ENCODE measurements at regions not wholly inside any gene's neighbourhood (a gene's known extent, or its start where the extent isn't known, plus 50 kb on each side); places are given as distances from the start of the nearest gene placed in this dataset.
"Not testable (repeated sequence)": the region's sequence is repeated elsewhere in the genome, so short reads cannot be mapped to it uniquely, and the experiment has no call there.

- no peak for DNase-seq (ENCODE audit: low spot score)
These were observed 1862.4 kb upstream of the ACO1 start for GRCh38 chr9:30522061-30522460.

DNA sequence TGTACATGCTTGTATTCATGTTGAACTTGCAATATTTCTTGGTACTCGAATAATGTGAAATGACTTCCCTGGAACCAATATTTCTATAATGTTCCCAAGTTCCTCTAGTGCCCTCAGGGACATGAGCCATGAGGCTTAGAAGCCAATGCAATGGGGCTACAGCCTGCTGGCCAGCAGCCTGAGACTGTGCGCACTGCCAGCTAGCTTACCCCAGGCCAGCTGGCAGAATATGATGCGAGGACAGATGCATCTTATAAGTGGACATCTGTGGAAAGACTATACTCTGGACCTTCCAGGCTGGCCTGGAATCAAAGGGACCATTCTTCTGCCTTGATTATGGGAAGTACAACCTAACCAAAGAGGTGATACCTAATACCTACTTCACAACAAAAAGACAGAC lies 1862.0 kb upstream of the ACO1 start:
- no peak for DNase-seq (ENCODE audit: low spot score)

GRCh38 chr9:30524311-30524710 lies 1860.1 kb upstream of the ACO1 start:
- no peak for DNase-seq (ENCODE audit: low spot score)

DNA sequence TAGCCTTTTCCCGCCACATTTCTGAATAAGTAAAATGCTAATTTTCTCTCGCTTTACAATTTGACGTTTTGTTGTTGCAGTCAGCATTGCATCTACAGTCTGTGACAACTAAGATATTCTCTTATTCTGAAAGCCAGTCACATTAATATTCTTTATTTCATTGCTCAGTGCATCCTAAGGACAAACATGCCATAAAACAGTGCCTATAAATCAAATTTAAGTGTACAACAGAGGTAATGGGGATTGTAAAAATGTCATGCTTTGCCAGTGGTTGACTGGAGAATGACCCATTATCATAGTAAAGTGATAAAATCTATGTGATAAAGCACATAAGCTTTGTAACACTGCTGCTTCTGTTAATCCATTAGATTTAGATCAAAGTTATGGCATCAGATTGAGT lies 1850.0 kb upstream of the ACO1 start:
- DNase-seq (ENCODE audit: low spot score): no peak

- no peak for DNase-seq (ENCODE audit: low spot score)
These were observed 1849.5 kb upstream of the ACO1 start for GRCh38 chr9:30534896-30535295.

GRCh38 chr9:30536494-30536893 lies 1847.9 kb upstream of the ACO1 start:
- DNase-seq (ENCODE audit: low spot score): no peak

- DNase-seq (ENCODE audit: low spot score): not testable (repeated sequence)
These were observed 1844.7 kb upstream of the ACO1 start for GRCh38 chr9:30539696-30540095.

DNA sequence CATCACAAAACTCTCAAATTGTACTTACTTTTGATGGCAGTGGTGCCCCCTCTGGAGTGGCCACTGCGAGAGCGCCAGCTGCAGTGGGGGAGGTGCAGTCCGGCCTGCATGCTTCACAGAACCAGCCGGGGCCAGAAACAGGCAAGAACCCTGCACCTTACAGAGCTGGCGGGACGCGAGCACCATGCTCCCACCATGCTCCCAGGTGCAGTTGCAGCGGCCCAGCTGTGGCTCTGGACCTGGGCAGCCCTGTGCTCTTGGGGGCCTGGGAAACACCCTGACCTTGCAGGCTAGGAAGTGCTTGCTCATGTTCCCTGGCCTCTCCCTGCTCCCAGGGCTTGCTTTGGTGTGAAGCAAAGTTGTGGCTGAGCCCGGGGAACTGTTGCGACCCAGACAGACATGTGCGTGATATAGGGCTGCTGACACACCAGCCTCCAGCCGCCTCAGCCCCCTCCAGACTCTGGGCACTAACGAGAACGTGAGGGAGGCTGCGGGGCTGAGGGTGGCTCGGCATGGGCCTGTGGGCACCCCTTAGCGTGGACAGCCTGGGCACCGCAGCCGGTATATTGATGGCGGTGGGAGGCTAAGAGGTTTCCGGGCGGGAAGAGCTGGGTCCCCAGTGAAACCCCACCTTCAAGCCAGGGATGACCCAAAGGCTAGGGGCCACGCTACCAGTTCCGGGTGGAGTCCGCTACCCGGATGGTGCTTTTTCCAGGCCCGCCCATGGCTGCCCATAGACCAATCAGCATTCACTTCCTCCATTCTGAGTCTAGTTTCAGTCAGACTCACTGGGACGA lies 1809.9 kb upstream of the ACO1 start:
- no peak for DNase-seq (ENCODE audit: low spot score)

DNA sequence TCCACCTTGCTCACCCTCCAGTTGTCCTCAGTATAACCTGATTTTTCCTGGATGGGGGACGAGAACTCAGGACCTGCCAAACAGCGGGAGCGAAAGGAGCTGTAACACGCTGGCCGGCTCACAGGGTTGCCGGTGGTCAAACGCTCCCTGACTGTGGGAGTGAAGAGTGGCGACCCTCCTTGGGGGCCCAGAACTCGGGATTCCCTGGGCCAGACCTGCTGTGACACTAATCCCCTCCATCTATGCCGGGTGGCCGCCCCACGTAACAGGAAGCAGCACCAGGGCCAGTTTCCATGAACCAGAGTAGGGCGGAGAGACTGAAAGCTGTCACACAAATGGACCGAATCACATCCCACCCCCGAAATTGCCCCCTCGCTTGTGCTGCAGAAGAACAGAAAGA lies 1809.2 kb upstream of the ACO1 start:
- no peak for DNase-seq (ENCODE audit: low spot score)

DNA sequence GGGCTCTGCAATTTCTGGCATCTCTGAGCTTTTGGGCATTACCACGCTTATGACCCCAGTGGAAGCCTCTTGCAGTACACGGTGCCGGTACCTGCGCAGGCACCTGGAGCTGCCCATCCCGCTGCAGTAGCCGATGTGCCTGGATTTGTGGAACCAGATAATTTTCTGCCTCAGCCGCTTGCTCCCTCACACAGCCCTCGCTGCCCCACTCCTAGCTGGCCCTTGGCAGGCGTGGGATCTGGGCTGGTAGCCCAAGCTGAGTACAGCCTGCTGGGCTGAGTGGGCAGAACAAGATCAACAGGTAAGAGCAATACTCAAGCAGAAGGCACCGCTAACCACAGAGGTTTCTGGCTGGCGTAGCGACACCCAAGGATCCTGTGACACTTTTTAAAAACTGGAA lies 1808.8 kb upstream of the ACO1 start:
- DNase-seq (ENCODE audit: low spot score): no peak

DNA sequence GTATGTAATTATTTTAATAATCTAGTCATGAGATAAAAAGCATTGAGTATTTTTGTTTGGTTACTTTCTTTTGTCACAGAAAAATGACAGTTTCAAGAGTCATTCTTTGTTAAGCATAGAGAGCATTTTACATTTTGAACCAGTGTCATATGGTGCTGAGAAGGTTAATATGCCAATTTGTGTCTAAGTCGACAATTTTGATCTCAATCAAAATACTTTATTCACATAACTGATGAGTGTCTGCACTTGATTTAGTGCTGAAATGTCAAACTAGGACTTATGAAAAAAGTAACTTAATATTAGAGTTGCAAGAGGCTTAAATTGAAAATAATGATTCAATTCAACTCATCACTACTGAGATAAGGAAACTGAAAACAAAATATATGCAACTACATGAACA lies 1804.6 kb upstream of the ACO1 start:
- no peak for DNase-seq (ENCODE audit: low spot score)

DNA sequence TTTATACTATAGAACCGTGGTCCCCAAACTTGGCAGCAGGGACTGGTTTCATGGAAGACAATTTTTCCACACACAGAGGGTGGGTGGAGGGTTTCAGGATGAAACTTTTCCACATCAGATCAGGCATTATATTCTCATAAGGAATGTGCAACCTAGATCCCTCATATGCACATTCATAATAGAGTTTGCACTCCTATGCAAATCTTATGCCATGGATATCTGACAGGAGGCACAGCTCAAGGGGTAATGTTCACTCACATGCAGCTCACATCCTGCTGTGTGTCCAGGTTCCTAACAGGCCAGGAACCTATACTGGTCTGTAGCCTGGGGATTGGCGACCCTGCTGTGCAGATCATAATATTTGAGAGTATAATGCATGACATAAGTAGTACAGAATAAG lies 1802.2 kb upstream of the ACO1 start:
- no peak for DNase-seq (ENCODE audit: low spot score)

GRCh38 chr9:30584559-30584958 lies 1799.9 kb upstream of the ACO1 start:
- no peak for DNase-seq (ENCODE audit: low spot score)

DNA sequence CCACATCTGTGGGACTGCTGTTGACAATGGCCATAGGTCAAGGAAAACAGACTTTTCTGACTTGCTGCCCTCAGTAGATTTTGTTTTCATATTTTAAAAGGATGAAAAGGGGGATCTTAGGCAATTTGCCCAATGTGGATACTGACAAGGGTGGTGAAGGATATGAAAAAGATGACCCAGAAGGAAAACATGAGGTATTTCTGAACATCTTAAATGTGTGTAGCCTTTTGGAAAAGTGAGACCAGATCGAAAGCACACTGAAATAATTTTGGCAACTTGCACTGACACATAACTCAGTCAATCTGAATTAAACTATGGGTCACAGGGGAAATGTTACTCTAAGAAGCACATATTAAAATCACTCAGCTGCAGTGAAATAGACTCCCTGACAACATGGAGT lies 1793.0 kb upstream of the ACO1 start:
- DNase-seq (ENCODE audit: low spot score): no peak

DNA sequence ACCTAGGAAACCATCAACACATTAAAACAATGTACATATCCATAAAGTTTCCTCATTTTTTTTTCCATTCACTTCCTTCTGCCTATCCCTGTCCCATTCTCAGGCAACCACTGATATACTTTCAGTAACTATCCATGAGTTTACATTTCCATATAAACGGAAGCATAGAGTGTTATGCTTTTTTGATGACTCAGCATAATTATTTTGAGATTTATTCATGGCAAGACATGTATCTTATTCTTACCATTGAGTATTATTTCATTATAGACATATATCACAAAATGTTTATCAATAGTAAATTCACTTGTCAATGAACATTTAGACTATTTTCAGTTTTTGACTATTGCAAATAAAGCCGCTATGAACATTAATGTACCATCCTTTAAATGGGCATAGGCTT lies 1786.8 kb upstream of the ACO1 start:
- no peak for DNase-seq (ENCODE audit: low spot score)

DNA sequence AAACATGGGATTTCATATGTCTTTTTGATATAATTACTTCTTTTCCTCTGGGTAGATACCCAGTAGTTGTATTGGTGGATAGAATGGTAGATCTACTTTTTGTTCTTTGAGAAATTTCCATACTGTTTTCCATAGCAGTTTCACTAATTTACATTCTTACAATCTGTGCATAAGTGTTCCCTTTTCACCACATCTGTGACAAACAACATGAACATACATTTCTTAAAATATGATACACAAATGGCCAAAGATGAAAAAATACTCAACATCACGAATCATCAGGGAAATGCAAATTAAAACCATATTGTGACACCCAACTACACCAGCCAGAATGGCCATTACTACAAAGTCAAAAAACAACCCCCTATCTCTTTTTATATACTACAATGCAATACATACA lies 1778.5 kb upstream of the ACO1 start:
- no peak for DNase-seq (ENCODE audit: low spot score)

DNA sequence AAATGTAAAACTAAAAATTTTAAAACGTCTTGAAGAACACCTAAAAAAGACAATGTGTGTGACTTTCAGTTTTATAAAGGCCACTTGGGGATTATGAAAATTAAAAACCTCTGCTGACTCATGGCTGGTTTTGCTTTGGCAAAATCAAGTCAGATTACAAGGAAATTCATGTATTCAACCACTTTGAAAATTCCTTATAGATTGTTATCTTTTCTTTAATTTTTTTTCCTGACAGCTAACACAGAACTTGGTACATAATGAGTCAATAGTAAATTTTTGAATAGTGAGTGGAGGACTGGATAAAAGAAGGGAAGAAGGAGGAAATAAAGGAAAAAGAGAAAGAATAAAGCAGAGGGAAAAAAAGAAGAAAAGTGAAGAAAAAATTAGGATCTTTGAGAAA lies 1774.7 kb upstream of the ACO1 start:
- no peak for DNase-seq (ENCODE audit: low spot score)

- DNase-seq (ENCODE audit: low spot score): not testable (repeated sequence)
These were observed 1767.7 kb upstream of the ACO1 start for GRCh38 chr9:30616782-30617181.

GRCh38 chr9:30622561-30622960 lies 1761.9 kb upstream of the ACO1 start:
- no peak for DNase-seq (ENCODE audit: low spot score)

DNA sequence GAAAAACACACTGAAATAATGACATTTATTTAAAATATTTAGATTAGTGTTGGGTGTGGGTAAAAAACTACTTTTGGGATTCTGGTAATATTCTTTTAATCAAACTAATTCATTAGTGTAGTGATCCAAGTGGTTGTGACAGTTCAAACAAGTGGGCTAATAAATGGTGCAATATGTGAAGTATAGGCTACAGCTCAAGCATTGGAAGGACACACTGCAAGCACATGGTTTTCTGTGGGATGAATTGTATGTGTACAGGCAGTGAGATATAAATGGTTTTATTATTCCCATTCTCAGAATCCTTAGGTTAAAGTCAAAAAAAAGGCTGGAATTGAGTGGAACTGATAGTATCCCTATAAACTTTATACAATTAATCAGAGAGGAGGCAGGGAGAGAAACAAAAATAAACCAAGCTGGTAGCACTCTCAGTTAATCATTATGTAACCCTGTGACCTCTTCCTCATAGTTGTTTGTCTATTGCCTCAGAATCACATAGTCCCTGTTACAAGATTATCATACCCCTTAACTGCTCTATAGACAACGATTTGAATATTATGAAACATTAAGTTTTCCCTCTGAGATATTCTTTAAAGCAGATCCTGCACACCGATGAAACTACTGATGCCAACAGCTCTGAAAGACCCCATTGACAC lies 1755.4 kb upstream of the ACO1 start:
- no peak for DNase-seq (ENCODE audit: low spot score)

DNA sequence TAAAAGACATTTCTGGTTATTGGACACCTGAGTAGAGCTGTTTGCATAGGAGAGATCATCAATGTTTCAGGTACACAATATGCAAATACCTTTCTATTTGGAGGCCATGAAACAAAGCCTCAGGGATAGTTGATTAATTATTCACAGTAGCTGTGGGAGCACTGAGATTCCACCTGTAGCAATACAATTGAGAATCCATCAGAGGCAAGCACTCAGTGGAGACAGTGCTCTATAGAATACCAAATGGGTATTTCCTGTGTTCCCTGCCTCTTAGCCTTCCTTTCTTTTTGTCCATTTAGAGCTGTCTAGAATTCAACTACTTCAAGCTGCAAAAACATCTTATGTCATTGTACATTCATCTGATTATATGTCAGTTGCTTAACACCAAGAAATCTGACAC lies 1754.0 kb upstream of the ACO1 start:
- no peak for DNase-seq (ENCODE audit: low spot score)

DNA sequence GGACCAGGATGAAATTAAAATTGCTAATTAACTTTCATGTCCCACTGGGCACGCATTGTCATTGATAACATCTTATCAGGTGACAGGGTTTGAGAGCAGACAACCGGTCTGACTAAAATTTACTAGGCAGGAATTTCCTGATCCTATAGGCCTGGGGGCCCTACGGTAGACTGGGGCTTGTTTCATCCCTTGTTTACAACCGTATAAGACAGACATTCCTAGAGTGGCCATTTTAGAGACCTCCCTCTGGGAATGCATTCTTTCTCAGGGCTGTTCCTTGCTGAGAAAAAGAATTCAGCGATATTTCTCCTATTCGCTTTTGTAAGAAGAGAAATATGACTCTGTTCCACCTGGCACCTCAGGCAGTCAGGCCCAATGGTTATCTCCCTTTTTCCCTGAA lies 1737.8 kb upstream of the ACO1 start:
- not testable (repeated sequence) for DNase-seq (ENCODE audit: low spot score)

DNA sequence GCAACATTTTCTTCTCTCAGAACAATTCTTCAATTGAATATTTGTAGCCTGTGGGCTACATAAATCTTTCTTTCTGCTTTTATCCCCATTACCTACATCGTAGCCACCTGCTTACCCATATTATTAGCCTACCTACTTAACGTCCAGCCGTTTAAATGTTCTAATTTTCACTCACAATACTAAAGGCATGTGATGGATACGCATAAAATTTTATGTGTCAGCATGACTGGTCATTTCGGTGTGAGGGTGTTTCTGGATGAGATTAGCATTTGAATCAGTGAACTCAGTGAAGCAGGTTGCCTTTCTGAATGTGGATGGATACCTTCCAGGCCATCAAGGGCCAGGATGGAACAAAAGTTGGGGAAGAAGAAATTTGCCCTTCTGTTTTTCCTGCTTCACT lies 1722.5 kb upstream of the ACO1 start:
- DNase-seq (ENCODE audit: low spot score): no peak

Measured in LoVo (cell line).